NCI-H2107 (cell line): ENCODE measurements at regions not wholly inside any gene's neighbourhood (a gene's known extent, or its start where the extent isn't known, plus 50 kb on each side); places are given as distances from the start of the nearest gene placed in this dataset.
"Not testable (repeated sequence)": the region's sequence is repeated elsewhere in the genome, so short reads cannot be mapped to it uniquely, and the experiment has no call there.

Experiments
- DNase-seq: peaks from one replicate; lab custom pipeline; 2025; lab: John Stamatoyannopoulos, UW

DNA sequence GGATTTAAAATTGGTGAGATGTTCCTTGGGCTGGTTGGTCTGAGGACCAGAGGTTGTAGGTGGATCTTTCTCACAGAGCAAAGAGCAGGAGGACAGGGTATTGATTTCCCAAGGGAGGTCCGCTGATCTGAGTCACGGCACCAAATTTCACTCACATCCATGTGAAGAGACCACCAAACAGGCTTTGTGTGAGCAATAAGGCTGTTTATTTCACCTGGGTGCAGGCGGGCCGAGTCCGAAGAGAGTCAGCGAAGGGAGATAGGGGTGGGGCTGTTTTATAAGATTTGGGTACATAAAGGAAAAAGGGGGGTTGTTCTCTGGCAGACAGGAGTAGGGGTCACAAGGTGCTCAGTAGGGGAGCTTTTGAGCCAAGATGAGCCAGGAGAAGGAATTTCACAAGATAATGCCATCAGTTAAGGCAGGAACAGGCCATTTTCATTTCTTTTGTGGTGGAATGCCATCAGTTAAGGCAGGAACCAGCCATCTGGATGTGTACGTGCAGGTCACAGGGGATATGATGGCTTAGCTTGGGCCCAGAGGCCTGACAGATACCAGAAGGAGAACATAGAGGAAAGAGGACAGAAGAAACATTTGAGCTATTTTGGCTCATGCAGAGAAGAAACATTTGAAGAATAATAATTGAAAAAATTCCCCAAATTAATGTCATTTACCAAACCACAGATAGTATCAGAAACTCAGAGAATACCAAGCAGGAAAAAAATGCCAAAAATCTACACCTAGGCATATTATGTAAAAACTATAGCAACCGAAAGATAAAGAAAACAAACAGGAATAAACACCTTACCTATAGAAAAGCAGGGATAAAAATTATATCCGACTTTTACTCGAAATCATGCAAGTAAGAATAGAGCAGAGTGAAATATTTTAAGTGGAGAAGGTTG lies 585.2 kb upstream of the MDGA2 start:
- DNase-seq: not testable (repeated sequence)

DNA sequence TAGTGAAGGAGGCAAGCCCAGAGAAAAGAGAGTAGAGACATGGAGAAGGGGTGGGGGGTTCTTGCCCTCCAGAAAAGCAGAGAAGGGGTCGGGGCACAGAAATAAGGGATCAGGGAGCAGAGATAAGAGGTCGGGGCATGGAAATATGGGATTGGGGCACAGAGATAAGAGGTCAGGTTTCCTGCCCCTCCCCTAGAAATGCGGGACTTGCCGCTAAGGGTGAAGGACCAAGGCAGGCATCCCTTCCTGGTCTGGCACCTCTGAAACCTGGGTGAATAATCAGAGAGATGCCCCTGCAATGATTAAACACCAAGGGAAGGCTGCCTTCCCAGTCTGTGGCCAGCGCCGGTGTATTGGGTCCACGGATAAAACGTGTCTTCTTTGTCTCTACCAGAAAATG lies 584.5 kb upstream of the MDGA2 start:
- DNase-seq: not testable (repeated sequence)

DNA sequence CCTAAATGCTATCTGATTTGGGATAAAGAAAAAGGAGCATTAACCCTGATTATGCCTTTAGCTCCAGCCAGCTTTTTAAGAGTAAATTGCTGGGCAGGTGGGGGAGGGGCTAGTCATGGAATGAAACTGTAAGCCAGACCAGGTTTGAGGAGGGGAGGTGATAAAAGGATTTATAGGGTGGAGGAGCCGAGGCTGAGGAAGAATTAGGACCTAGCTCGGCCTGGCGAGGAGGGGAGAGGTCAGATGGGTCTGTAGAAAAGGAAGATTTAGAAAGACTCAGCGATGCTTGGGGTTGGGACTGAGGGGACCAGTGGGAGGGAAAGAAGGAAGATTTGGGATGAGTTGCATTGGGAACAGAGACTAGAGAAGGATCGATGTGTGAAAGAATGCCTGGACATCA lies 583.8 kb upstream of the MDGA2 start:
- not testable (repeated sequence) for DNase-seq

DNA sequence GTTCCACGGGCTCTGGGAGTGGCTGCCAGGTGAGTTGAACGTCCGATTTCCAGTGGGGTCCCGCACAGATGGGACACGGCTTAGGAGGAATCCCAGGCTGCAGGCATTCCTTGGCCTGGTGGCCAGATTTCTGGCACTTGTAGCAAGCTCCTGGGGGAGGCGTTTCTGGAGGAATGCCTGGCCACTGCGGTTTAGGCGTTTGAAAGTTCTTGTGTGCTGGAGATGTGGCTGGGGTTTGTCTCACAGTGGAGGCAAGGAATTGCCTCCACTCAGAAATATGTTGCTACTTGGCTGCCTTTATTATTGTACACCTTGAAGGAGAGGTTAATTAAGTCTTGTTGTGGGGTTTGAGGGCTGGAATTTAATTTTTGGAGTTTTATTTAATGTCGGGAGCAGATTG lies 583.3 kb upstream of the MDGA2 start:
- not testable (repeated sequence) for DNase-seq

DNA sequence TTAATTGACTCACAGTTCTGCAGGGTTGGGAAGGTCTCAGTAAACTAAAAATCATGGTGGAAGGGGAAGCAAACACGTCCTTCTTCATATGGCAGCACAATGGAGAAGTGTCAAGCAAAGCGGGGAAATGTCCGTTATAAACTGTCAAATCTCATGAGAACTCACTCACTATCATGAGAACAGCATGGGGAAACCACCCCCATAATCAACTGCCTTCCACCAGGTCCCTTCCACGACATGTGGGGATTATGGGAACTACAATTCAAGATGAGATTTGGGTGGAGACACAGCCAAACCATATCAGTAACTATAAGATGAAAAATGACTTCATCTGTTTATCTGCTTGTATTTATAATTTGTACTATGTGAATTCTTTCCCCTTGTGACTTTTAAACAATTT lies 577.6 kb upstream of the MDGA2 start:
- DNase-seq: no peak

DNA sequence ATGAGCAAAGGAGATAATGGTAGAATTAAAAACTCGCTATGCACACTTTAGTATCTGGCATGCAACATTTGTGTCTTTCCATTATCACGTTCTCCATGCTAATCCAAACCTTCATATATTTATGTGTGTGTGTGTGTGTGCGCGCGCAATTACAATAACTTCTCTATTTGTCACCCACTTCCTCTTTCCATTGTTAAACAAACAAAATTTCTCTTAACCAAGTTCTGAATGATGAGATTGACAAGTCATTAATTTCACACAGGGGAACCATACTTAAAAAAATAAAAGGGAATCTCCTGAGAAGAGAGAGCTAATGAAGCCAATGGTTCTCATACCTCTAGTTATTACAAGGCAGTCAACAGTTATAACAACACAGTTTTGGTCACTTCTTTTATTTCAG lies 575.9 kb upstream of the MDGA2 start:
- DNase-seq: no peak

DNA sequence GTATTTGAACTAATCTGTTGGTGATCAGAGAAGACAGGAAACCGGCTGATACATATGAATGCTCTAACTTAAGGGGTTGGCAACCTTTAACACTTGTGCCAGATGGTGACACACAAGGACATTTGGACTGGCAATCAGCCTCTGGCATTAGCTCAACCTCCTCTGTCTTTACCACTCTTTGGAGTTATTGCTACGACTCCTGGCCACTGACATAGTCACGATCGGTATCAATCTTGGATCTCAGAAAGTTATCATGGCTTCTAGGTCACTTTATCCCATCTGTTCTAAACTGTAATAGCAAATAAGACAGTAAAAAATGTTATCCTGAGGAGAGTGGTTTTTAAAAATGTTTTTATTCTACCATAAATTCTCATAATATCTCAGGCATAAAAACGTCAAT lies 575.2 kb upstream of the MDGA2 start:
- no peak for DNase-seq

DNA sequence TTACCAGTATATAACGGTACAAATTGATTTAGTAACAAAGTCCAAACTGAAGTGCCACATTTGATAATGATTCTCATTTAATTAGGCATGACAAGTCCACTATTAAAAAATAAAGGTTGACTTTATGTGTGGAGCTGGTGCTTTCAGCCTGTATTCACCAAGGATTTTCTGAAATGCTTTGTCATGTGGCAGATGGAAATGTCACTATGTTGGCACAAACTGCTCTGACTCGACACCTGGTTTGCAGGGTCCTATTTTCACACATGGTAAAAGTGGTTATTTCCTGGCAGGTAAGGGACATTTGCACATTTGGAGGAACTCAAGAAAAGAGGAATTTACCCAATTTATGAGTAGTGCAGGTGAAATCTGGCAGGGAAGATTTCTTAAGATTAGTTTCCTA lies 572.6 kb upstream of the MDGA2 start:
- no peak for DNase-seq

DNA sequence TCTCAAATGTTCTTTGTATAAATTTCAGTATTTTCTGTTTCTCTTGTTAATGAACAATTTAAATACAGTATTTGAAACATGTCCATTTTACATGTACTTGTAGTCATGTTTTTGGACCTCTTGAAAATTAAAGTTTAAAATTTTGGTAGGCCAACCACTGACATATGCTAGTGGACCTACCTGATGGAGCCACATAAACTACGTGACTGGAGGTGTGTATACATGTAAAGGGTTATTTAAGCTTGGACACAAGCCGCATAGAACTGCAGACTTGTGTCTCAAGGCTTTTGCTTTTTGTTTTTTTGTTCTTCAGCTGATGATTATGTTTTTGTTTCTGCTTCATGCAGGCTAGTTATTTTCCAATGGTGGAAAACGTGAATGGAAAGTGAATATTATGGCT lies 568.5 kb upstream of the MDGA2 start:
- DNase-seq: no peak

DNA sequence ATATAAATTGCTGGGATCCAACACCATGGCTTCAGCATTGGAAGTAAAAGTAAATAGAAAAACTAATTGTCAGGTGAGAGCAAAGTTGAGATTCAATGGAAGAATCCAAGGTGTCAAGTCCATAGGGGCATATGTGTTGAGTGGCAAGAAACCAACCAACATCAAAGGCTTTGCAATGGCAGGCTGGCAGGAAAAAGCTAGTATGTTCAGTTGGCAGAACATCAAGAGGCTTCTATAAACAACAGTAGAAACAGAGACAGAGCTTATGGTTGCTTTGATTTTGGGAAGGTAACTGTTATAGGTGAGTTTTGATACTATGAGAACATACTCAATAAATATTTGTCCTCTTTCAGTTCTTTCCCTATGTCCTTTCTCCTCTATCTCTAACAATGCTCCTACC lies 553.7 kb upstream of the MDGA2 start:
- no peak for DNase-seq

DNA sequence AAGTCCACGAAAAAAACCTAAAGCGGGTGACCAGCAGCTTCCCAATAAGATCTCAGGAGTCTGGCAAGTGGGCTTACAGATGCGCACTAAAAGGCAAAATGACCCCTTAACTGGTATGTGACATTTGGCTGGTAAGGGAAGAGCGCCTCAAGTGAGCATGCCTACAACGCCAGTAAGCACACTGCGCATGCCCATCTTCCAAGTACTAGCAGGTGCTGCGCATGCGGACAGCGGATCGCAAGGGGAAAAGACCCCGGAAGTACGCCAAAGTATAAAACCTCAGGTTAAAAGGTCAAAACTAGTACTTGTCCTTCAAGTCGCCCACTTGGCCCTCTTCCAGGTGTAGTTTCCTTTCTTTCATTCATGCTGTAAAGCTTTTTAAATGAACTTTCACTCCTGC lies 518.5 kb upstream of the MDGA2 start:
- DNase-seq: no peak

DNA sequence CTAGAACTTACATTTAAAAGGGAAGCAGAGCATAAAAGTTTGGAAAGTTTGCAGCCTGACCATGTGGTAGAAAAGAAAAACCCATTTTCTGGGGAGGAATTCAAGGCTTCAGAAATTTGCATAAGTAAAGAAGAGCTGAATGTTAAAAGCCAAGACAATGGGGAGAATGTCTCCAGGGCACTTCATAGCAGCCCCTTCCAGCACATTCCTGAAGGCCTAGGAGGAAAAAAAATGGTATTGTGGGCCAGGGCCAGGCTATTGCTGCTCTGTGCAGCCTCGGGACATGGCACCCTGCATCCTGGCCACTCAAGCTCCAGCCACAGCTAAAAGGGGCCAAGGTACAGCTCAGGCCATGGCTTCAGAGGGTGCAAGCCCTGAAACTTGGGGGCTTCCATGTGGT lies 474.2 kb upstream of the MDGA2 start:
- DNase-seq: not testable (repeated sequence)

DNA sequence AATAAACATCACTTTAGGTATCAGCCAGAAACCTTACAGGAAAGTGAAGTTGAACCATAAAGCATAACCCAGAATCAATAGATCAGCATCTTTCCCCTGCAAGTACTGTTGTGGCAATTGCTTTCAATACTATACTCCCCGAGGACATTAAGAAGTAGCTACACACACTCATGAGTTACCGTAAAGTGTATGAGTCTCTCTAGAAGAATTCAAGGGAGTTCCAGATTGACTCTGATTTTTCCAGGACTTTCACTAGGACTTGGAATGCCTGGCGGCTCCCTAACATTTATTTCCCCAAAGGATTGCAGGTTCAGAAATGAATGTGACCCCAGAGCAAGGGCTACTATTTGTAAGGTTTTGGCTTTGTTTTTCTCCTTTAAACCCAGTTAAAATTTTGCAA lies 465.4 kb upstream of the MDGA2 start:
- DNase-seq: no peak

DNA sequence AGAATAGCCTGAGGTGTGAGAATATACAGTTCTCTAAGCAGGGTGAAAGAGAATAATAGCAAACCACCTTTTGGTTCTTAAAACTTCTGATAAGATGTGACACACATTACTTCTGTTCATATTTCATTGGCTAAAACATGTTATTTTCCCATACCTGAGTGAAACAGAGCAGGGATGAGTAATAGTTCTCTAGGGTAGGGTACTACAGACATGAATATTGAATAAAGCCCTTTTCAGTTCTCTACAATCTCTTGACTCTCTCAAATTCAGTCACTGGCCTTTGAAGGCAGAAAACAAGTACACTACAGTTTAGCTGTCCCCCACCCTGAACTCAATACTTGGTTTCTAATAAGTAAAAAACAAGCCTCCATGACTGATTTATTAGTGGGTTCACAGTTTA lies 454.1 kb upstream of the MDGA2 start:
- no peak for DNase-seq

DNA sequence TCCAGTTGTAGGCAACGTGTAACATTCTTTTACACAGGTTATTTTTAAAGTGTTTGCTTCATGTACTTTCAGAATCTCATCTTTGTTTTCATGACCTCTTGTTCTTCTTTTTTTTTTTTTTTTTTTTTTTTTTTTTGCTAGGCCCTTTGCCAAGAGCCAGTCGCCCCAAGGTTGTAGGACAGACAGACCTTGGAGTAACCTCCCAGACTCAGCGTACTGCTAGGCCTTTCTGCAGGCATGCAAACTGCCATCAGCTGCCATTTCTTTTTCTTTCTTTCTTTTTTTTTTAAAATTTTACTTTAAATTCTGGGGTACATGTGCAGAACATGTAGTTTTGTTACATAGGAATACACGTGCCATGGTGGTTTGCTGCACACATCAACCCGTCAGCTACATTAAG lies 452.3 kb upstream of the MDGA2 start:
- DNase-seq: no peak

DNA sequence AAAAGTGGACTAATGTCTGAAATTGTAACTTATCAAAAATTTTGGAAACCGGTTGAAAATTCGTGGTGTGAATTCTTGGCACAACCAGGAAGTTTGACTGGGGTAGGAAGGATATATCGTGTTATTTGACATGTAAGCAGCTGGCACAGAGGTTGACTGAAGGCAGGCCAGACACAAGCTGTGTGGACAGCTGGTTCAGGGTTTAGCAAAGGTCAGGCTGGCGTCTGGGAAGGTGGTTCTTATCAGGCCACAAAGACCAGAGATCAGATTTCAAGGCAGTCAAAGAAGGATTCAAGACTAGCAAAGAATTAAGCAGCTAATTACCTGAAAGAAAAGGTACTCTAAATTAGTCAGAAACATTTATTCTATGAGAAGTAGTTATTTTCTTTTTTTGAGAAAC lies 450.2 kb upstream of the MDGA2 start:
- DNase-seq: no peak

DNA sequence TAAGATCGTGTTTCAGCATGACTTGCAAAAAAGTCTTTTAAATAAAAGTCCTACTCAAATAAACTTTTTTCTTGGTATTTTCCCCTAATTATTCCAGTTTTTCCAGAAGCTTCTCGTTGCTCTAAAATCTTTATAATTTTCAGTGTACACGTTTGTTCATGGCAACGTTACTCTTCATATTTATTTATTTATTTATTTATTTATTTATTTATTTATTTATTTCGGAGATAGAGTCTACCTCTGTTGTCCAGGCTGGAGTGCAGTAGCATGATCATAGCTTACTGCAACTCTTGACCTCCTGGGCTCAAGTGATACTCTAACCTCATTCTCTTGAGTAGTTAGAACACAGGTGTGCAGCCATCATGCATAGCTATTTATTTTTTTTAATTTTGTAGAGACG lies 438.3 kb upstream of the MDGA2 start:
- no peak for DNase-seq

DNA sequence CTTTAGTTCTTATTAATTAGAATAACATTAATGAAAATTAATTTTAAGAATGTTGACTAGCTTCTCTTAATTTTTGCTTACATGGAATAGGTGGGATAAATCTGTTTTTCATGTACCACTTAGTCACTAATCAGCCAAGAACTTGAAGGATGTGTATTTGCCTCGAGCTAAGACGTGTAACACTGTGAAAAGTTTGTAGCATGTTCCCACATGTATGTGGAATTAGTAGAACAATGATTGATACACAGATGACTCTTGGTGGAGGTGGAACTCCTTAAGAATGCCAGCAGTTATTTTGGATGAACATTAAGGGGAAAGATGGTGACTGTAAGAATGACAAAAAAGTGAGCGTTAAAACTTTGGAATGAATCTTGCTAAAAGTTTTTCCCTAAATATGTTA lies 435.7 kb upstream of the MDGA2 start:
- DNase-seq: no peak

DNA sequence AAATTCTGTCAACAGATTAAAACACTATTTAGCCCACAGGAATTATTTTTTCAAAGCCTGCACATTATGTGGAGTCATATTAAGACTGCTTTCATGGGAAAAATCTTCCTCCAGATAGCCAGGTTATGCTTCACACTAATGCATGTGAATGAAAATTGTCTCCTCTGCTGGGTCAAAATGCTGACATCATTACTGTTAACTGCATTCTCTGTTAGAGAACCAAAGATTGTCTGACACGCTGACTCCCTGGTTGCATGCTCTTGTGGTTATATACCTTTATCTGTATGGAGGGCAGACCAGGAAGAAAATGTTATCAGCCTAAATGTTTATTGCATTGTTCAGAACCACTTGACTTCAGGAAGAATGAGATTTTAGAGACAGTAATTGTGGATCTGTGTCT lies 432.2 kb upstream of the MDGA2 start:
- no peak for DNase-seq

DNA sequence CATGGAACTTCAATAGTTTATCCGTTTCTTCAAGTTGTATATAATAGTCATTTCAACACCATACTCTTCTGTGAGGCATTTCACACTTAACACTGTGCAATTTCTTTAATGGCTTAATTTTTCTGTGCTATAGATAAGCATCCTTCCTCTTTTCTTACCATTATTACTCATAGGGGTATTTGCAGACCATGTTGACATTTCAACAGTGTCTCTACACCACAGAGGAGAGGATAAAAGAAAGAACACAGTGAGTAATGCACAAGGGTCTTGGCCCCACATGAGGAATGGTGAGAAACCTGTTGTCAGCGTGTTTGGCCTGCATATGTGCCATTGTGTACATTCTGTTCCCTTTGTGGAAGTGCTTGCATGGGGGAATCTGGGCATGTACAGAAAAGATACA lies 421.5 kb upstream of the MDGA2 start:
- DNase-seq: no peak

DNA sequence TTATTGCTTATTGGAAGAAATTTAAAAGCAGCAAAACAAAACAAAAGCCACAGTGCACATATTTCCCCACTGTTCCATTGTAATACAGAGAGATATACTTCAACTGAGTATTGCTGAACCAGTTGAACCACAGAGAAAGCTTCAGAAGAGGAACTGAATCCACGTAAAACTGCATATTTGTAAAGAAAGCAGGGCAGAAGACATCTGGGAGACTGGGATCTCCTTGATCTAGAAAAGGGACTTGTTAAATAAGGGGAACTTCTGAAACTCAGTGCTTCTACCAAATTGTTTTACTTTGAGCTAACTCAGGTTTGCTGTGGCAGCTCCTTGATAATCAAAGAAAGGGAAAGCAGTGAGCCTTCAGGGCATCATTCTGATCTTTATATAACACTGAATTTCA lies 411.1 kb upstream of the MDGA2 start:
- no peak for DNase-seq

DNA sequence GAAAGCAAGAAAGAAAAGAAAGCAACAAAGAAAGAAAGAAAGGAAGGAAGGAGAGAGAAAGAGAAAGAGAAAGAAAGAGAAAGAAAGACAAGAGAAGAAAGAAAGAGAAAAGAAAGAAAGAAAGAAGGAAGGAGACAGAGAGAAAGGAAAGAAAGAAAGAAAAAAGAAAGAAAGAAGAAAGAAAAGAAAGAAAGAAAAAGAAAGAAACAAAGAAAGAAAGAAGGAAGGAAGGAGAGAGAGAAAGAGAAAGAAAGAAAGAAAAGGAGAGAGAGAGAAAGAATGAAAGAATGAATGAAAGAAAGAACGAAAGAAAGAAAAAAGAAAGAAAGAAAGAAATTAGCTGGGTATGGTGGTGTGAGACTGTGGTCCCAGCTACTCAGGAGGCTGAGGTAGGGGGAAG lies 400.1 kb upstream of the MDGA2 start:
- no peak for DNase-seq

DNA sequence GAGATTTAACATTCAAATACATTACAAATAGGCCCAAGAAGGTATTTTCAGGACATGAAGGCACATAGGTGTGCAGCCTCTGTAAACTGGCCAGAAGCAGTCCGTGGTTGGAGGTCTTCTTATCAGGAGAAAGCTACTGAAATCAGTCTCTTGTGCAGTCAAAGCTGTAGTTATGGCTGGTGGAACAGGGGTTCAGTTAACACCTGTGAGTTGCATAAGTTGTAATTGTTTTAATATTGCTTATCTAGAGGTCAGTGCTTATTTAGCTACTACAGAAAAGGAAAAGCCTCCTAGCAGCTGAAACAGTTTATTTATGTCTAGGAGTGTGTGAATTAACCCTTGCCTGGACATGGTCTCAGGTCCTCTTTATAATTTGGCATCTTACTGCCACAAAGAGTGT lies 377.6 kb upstream of the MDGA2 start:
- DNase-seq: no peak

DNA sequence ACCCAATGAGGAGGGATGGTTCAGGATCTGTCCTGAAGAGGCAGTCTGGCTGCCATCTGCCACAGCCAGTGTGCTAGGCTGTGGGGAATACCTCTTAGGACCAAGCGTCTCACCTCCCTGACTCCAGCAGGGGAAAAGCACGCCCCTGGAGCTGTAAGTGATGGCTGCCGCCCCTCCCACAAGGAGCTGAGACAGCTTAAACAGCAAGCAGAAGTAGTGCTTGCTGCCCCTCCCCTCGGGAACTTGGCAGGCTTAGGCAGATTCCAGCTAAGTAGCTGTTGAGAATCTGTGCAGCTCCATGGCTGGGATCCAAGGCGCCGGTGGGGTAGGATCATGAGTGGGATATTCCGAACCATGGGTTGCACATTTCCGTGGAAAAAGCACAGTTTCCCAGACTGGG lies 360.4 kb upstream of the MDGA2 start:
- DNase-seq: no peak
